BJ (cell line): ENCODE measurements at regions not wholly inside any gene's neighbourhood (a gene's known extent, or its start where the extent isn't known, plus 50 kb on each side); places are given as distances from the start of the nearest gene placed in this dataset.

ENCODE experiments used
- CTCF ChIA-PET: fragments of 350-600 bp; formaldehyde crosslinking; extraction: SDS; loops from one replicate; lab custom pipeline; 2021; ENCODE audit warnings: antibody characterized with exemption, inconsistent platforms; lab: Yijun Ruan, JAX
- POLR2A ChIA-PET: fragments of 300-600 bp; sonication (Branson Sonifier 250); formaldehyde crosslinking; extraction: SDS; loops from one replicate; lab custom pipeline; 2021; ENCODE audit warnings: antibody characterized with exemption; lab: Charles Lee
- DNase-seq: peaks from one replicate; pipeline ENCODE4 v3.0.0-alpha.2; 2011; ENCODE audit warnings: low read depth
- H3K27me3 ChIP-seq: 2 replicates; pipeline ENCODE4 v1.6.0; 2011; ENCODE audit warnings: low read length; ENCODE audit not compliant: control insufficient read depth, insufficient read depth
- H3K36me3 ChIP-seq: 2 replicates; pipeline ENCODE4 v1.5.1; 2011; ENCODE audit warnings: low read length; ENCODE audit not compliant: control insufficient read depth, insufficient read depth
- H3K4me3 ChIP-seq: 2 replicates; pipeline ENCODE4 v1.5.1; 2011; ENCODE audit warnings: low read depth, mild to moderate bottlenecking, control low read depth, low read length
- CTCF ChIP-seq: IDR thresholded peaks from 2 replicates; pipeline ENCODE4 v1.5.1; 2011; ENCODE audit warnings: low read depth, mild to moderate bottlenecking, control low read depth, inconsistent platforms, low read length, moderate library complexity; ENCODE audit not compliant: insufficient read depth

GRCh38 chr4:134540588-134540987 lies 339.0 kb upstream of the PABPC4L start:
- ChIA-PET POLR2A (no interaction called here), CTCF (interaction anchor here (0.9 to 2.0 kb wide), 2 partner anchors 12 to 17 kb away, joined by 3 to 6 read pairs; no protein-coding TSS in a partner anchor)
- TF ChIP-seq CTCF = no peak
- Histone ChIP-seq H3K36me3 (no peaks in the 10 kb centered on the region), H3K27me3 (no peaks in the 10 kb centered on the region), H3K4me3 (no peak overlapping the region)
- no peak for DNase-seq

- ChIA-PET POLR2A (no interaction called here), CTCF (interaction anchor here (0.9 to 2.0 kb wide), 2 partner anchors 11 to 16 kb away, joined by 3 to 6 read pairs; no protein-coding TSS in a partner anchor)
- H3K27me3 ChIP-seq = no peaks in the 10 kb centered on the region
- no peak for TF ChIP-seq CTCF
- no peak for DNase-seq
- no peak overlapping the region for H3K4me3 ChIP-seq
- no peaks in the 10 kb centered on the region for H3K36me3 ChIP-seq
Observed at GRCh38 chr4:134539729-134540231, 338.2 kb upstream of the PABPC4L start.

GRCh38 chr4:134537701-134538100 lies 336.1 kb upstream of the PABPC4L start:
- Histone ChIP-seq H3K27me3 (no peaks in the 10 kb centered on the region), H3K36me3 (no peaks in the 10 kb centered on the region), H3K4me3 (no peak overlapping the region)
- ChIA-PET POLR2A (no interaction called here), CTCF (no interaction called here)
- TF ChIP-seq CTCF = no peak
- DNase-seq = no peak

GRCh38 chr4:134533068-134533467 lies 331.5 kb upstream of the PABPC4L start:
- POLR2A ChIA-PET = no interaction called here
- CTCF ChIA-PET = interaction anchor here (1.7 kb wide), 1 partner anchor 15 kb away, joined by 6 read pairs; no protein-coding TSS in a partner anchor

GRCh38 chr4:134531013-134531412 lies 329.4 kb upstream of the PABPC4L start:
- CTCF ChIA-PET = no interaction called here
- no peak for TF ChIP-seq CTCF
- POLR2A ChIA-PET = no interaction called here
- no peaks in the 10 kb centered on the region for H3K27me3 ChIP-seq
- no peak for DNase-seq
- H3K4me3 ChIP-seq = no peak overlapping the region
- no peaks in the 10 kb centered on the region for H3K36me3 ChIP-seq

More at GRCh38 chr4:134533068-134533467, 331.5 kb upstream of the PABPC4L start:
- Histone ChIP-seq H3K27me3 (no peaks in the 10 kb centered on the region), H3K36me3 (no peaks in the 10 kb centered on the region), H3K4me3 (no peak overlapping the region)
- TF ChIP-seq CTCF = no peak
- DNase-seq = no peak
